ENCODE measurements at regions not wholly inside any gene's neighbourhood (a gene's known extent, or its start where the extent isn't known, plus 50 kb on each side); places are given as distances from the start of the nearest gene placed in this dataset.

- TF ChIP-seq POLR2A (IDR thresholded peaks at IDR 0.05; ENCODE audit: low read length), result no peak
- TF ChIP-seq GATA1 (IDR thresholded peaks at IDR 0.05; ENCODE audit: low read depth, low read length), result no peak
Measured at GRCh38 chr19:31706691-31707620, 357.7 kb upstream of the TSHZ3 start.
